ENCODE measurements at regions not wholly inside any gene's neighbourhood (a gene's known extent, or its start where the extent isn't known, plus 50 kb on each side); places are given as distances from the start of the nearest gene placed in this dataset.

DNA sequence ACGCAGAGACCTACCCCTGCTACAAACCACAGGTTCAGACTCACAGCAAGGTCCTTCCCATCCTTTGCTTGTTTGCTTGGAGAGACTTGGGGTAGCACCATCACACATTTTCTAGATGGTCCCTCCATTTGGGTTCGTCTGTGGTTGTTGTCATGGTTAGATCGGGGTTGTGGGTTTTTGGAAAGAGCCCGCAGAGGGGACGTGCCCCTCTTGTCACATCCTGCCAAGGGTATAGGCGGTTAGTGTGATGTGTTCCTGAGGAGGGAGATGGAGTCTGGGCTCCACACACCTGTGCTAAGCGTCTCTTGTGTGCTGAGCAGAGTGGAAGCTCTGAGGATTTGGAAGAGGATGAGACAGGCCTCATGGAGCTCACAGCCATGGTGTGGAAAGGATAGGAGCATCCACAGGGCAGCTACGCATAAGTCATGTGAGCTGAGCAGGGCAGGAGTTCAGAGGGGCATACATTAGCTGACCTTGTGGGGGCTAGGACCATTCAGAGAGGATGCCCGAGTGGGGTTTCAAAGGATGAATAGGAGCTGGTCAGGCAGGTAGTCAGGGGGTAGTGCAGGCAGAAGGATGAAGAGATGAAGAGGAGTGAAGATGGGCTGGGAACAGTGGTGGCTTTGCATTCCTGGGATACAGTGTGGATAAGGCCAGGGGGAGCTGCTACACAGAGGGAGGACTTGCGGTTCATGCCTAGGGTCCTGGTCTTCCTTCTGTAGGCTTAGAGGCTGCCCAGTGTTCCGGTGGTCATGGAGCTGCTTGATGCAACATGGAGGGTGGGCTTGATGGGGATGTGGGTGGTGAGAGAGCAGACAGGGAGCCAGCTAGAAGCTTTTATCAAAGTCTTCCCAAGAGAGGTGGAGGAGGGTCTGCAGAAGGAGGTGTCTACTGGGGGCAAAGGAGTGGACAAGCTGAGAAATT, 62.9 kb downstream of the ACKR3 start:
- DNase-seq = no peak
- TF ChIP-seq GATA1 (IDR thresholded peaks at IDR 0.05; ENCODE audit: low read depth, low read length) (no peak), POLR2A (IDR thresholded peaks at IDR 0.05; ENCODE audit: low read length) (no peak)

DNA sequence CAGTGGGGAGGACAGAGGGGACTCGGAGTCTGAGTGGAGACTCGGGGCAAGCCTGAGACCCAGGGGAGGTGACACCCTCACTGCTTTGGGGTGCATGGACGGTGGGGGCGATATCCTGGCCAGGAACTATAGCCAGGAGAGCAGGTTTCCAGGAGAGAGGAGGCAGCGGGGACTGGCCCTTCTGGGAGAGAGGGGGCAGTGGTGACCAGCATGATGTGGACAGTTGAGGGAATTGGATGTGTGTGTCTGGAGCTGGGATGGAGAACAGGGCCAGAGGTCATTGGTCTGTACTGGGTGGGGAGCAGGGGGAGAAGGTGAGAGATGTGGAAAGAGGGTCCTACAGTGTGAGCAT, 63.6 kb downstream of the ACKR3 start:
- TF ChIP-seq GATA1 (IDR thresholded peaks at IDR 0.05; ENCODE audit: low read depth, low read length) (no peak), POLR2A (IDR thresholded peaks at IDR 0.05; ENCODE audit: low read length) (no peak)
- DNase-seq = no peak

DNA sequence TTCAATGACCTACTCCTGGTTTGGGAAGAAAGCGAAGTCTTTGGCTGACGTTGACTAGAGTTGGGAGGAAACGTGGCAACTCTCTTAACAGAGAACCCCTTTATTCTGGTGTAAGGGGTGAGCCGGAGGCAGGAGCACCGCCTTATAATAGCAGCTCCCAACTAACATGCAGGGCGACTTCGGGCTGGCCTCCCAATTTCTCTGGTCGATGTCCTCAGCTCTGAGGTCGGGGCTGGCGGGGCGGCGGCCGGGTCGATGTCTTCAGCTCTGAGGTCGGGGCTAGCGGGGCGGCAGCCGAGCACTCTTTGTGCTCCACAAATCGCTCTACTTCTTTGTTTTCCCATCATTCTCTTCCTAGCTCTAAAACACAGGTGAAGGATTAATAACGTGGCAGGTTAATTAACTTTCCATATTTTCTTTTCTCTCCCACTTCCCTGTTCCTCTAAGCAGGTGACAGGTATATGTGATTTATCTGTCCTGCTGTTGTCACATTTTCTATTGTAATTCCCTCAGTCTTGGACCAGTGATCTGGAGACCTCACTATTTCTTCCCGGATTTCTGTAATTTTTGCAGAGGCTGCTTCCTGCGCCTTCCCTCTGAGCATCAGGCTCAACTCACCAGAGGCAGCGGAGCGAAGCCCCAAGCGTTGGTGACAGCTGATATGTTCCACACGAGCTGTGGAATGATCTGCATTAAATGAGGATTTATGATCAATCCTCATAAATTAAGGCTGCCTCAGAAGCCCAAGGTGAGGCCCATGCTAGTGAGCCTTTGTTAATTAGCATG, 64.3 kb downstream of the ACKR3 start:
- TF ChIP-seq GATA1 (IDR thresholded peaks at IDR 0.05; ENCODE audit: low read depth, low read length) (no peak), POLR2A (IDR thresholded peaks at IDR 0.05; ENCODE audit: low read length) (no peak)
- DNase-seq = no peak

DNA sequence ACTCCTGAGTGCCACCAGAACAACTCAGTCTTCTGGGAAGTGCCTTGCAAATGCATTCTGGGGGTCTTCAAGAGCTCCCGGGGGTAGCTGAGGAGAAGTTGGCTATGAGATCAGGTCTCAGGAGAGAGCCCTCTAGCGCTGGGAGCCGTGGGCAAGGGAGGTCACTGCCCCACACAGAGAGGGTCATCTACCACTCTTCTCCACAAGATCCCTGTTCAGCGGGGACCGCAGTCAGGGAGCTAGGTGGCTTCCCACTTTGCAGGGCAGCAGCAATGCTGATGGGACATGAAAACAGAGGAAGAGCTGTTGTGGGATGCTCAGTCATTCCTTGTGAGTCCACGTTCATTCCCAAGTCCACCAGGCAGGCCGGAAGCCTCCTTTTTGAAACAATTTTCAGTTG, 66.6 kb downstream of the ACKR3 start:
- no peak for TF ChIP-seq GATA1 (IDR thresholded peaks at IDR 0.05; ENCODE audit: low read depth, low read length)
- no peak for TF ChIP-seq POLR2A (IDR thresholded peaks at IDR 0.05; ENCODE audit: low read length)
- DNase-seq = no peak

DNA sequence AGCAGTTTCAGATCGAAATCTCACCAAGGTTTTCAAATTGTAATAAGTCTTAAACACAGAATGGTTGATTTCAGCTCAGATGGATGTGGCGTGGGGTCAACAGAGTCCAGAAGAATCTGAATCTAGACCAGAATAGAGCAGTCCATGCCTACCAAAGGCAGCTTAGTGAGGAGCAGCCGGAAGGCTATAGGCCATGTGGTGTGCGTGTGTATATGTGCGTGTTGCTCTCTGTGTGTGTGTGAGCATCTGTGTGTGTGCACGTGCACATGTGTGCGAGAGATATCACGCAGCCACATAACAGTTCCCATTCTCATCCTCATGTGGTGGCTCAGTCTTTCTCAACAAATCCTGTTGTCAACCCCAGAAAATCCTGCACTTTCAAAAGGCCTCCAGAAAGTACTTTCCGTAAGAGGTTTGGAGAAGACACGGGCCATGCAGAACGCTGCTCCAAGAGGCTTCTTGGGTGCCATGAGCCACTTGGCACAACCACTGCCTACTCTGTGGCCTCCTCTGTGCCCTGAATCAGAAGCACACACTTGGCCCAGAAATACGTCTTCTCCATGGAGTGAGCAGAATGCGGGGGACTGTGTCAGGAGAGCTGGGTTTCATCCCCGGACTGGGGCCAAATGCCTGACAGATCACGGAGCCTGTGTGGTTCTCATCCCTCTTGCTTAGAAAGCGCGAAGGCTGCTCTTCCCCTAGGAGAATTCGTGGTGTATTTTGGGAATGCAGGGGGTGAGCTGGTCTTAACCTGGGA, 67.3 kb downstream of the ACKR3 start:
- no peak for DNase-seq
- TF ChIP-seq POLR2A (IDR thresholded peaks at IDR 0.05; ENCODE audit: low read length) = no peak
- TF ChIP-seq GATA1 (IDR thresholded peaks at IDR 0.05; ENCODE audit: low read depth, low read length) = no peak

DNA sequence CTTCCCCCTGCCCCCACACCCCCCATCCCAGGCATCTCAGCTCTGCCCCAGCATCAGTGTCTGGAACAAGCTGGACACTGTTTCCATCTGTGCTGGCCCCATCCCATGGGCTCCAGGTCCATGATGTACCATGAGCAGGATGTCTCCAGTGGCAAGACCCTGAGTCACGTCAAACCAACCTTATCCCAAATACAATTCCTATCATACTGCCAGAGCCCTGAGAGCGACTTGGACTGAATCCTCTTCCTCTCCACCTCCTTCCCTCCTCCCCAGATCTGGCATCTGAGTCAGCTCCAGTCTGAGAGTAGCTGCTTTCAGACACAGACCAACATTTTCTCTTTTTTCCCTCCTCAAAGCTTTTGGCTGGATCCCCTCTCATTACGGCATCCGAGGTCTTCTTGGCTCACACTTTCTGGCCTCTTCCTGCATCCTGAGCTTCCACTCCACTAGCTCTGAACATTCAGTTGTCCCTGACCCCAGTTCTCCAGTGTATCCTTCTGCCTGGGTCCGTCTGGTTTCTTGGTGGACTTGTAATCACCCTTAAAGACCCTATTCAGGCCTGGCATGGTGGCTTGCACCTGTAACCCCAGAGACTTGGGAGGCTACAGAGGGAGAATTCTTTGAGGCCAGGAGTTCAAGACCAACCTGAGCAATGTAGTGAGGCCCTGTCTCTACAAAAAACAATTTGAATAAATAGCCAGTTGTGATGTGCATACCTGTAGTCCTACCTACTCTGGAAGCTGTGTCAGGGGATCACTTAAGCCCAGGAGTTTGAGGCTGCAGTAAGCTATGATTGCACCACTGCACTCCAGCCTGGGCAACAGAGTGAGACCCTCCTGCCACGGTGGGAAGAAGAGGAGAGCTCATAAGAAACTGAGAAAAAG, 68.3 kb downstream of the ACKR3 start:
- TF ChIP-seq POLR2A (IDR thresholded peaks at IDR 0.05; ENCODE audit: low read length) (no peak), GATA1 (IDR thresholded peaks at IDR 0.05; ENCODE audit: low read depth, low read length) (no peak)
- DNase-seq = no peak

DNA sequence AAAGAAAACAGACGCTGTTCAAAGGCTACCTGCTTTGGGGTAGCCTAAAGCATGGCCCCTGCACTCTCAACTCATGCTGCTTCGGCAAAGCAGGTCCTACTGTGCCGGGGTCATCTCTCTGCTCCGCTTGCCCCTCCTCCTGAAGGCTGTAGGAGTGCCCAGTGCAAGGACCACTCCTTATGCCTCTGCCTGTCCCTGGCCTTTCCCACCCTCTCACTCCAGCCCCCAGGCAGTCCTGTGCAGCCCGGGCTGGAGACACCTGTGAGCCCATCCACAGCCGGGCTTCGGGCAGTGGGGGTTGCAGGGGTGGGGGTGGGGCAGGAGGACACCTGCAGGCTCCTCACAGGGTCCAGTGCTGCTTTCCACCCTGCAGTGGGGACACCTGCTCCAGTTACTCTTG, 69.1 kb downstream of the ACKR3 start:
- DNase-seq = no peak
- no peak for TF ChIP-seq GATA1 (IDR thresholded peaks at IDR 0.05; ENCODE audit: low read depth, low read length)
- no peak for TF ChIP-seq POLR2A (IDR thresholded peaks at IDR 0.05; ENCODE audit: low read length)

DNA sequence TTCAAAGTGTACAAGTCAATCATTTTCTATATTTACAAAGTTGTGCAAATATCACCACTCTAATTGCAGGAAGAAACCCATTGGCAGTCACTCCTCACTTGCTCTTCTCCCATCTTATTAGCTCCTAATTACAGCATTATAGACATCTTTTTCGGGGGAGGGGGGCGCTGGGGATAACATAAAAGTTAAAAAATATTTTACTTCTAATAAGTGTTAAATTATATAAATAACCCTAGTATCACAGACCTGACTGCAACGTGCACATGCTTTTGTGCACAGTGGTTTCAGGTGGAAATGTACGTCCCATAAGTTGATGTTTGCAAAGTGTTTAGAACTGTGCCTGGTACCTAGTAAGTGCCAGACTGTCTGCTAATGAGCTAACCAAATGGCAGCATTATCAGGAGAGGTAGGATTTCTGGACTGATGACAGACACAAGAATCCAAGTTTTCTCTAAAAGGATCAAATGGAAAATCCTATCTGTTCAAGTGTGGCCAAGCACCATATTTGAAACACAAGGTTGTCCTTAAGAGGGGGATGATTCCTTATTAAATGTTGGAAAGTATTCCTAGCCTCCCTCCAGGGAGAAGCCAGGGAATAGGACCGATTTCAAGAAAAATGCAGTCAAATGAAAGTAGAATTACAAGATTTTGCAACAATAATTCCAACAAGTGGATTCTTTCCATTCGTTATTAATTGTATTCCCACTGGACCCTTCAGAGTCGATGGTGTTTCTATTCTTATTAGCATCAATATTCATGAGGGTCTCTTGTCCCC, 70.0 kb downstream of the ACKR3 start:
- no peak for DNase-seq
- TF ChIP-seq GATA1 (IDR thresholded peaks at IDR 0.05; ENCODE audit: low read depth, low read length) (no peak), POLR2A (IDR thresholded peaks at IDR 0.05; ENCODE audit: low read length) (no peak)

DNA sequence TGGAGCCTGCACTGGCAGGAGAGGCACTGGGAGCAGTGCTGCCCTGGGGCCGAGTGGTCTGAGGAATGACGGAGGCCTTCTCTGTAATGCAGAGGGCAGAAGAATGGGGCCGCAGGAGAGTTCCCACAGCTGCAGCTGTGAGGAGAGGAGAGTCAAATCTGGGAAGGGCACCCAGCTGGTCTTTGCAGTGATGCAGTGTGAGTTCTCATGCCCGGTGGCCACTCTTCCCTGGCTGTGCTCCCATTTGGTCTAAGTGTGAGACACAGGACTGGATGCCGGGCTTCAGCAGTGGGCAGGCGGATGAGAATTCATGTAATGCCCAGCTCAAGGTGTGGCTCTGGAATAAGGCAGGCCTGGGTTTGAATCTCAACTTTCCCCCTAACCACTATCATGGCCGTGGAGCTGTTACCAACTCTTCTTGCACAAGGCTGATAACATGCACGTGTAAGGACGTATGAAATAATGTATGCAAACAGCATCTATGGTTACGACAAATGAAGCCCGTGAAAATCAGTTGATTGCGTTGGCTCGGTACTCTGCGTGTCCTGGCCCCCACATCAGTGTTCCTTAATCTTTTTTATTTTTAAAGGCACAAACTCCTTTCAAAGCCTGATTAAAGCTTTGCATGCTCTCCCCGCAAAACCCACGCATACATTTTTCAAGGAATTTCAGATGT, 71.6 kb downstream of the ACKR3 start:
- DNase-seq = no peak
- no peak for TF ChIP-seq GATA1 (IDR thresholded peaks at IDR 0.05; ENCODE audit: low read depth, low read length)
- no peak for TF ChIP-seq POLR2A (IDR thresholded peaks at IDR 0.05; ENCODE audit: low read length)

DNA sequence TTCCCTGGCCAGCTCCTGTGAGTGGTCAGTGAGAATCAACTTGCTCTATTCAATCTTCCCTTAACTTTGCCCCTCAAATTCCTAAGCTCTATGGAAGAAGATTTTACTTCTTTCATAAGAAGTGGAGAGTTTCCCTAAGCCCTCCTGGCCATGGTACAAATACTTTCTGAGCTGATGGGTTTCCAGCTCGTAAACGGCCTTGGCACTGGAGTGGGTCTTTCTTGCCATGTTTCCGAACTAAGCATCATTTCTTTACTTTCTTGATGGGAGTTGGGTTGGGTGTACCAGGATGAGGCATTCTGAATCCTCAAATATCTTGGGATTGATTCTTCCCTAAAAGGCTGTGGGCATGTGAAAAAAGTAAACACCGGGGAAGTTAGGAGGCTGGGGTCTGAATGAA, 72.5 kb downstream of the ACKR3 start:
- TF ChIP-seq GATA1 (IDR thresholded peaks at IDR 0.05; ENCODE audit: low read depth, low read length) = no peak
- TF ChIP-seq POLR2A (IDR thresholded peaks at IDR 0.05; ENCODE audit: low read length) = no peak
- no peak for DNase-seq

DNA sequence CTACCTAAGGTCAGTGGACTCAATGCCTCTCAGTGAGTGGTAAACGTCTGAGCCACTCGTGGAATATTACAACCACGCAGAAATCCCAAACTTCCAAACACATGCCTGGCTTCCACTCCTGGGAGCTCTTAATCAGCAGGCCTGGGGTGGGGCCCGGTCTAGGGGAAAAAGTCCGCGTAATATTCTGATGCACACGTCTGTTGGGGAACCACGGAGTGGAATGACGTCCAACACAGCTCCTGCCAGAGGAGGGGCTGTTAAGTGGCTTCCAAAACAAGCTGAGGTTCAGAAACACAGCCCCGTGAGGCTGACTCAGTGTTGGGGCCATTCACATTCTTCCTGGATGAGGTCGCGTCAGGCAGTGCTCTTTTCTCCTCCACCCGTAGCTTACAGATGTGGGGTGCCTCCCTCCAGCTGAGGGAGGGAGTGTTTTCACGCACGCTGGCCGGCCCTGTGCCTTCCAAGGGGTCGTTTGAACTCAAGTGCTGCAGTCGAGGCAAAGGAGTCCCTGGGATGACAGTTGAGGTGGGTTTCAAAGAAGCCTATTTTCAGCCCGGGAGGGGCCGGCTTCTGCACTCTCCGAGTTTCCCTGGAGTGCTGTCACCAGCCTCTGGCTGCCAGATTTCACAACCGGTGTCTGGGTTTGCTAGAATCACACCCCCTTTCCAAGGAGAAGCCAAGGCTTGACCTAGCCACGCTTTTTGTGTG, 73.1 kb downstream of the ACKR3 start:
- DNase-seq = no peak
- TF ChIP-seq POLR2A (IDR thresholded peaks at IDR 0.05; ENCODE audit: low read length) (no peak), GATA1 (IDR thresholded peaks at IDR 0.05; ENCODE audit: low read depth, low read length) (no peak)

Measured in erythroblast (primary cell).